ENCODE measurements at regions not wholly inside any gene's neighbourhood (a gene's known extent, or its start where the extent isn't known, plus 50 kb on each side); places are given as distances from the start of the nearest gene placed in this dataset.

- H3K9me2 ChIP-seq (replicated peaks; ENCODE audit: control insufficient read depth, low read length), result no peaks in the 10 kb centered on the region
- H3K27me3 ChIP-seq (ENCODE audit: control insufficient read depth, low read length), result no peaks in the 10 kb centered on the region
- no peak overlapping the region for H3K4me2 ChIP-seq (ENCODE audit: low read length)
- no peaks in the 10 kb centered on the region for H3K79me2 ChIP-seq (ENCODE audit: control insufficient read depth, low read length)
- no peak for TF ChIP-seq CTCF (IDR thresholded peaks at IDR 0.05; ENCODE audit: low read depth, low read length, poor library complexity, severe bottlenecking)
- no peak overlapping the region for H3K4me3 ChIP-seq (ENCODE audit: low read length)
- H3K36me3 ChIP-seq (ENCODE audit: control insufficient read depth, low read length), result no peaks in the 10 kb centered on the region
- H3K4me1 ChIP-seq (ENCODE audit: control insufficient read depth, low read length), result no peaks in the 10 kb centered on the region
- no peaks in the 10 kb centered on the region for H3F3A ChIP-seq (ENCODE audit: control insufficient read depth, insufficient read depth)
- H3K27ac ChIP-seq (ENCODE audit: low read depth, low read length), result no peak overlapping the region
- H4K20me1 ChIP-seq (ENCODE audit: control insufficient read depth, insufficient read depth, low read depth, low read length), result no peaks in the 10 kb centered on the region
- no peaks in the 10 kb centered on the region for H3K9me3 ChIP-seq (ENCODE audit: control insufficient read depth, insufficient read depth, low read length)
These were observed 390.7 kb upstream of the POU3F2 start for GRCh38 chr6:98443633-98444032.

GRCh38 chr6:98452685-98453084 lies 381.7 kb upstream of the POU3F2 start:
- Histone ChIP-seq H4K20me1 (ENCODE audit: control insufficient read depth, insufficient read depth, low read depth, low read length) (no peaks in the 10 kb centered on the region), H3K79me2 (ENCODE audit: control insufficient read depth, low read length) (no peaks in the 10 kb centered on the region), H3K9me2 (replicated peaks; ENCODE audit: control insufficient read depth, low read length) (no peaks in the 10 kb centered on the region), H3K27ac (ENCODE audit: low read depth, low read length) (no peak overlapping the region), H3K4me1 (ENCODE audit: control insufficient read depth, low read length) (no peaks in the 10 kb centered on the region), H3F3A (ENCODE audit: control insufficient read depth, insufficient read depth) (no peaks in the 10 kb centered on the region), H3K4me2 (ENCODE audit: low read length) (no peak overlapping the region), H3K36me3 (ENCODE audit: control insufficient read depth, low read length) (no peaks in the 10 kb centered on the region), H3K27me3 (ENCODE audit: control insufficient read depth, low read length) (no peaks in the 10 kb centered on the region), H3K9me3 (ENCODE audit: control insufficient read depth, insufficient read depth, low read length) (no peaks in the 10 kb centered on the region), H3K4me3 (ENCODE audit: low read length) (no peak overlapping the region)
- TF ChIP-seq EZH2phosphoT487 (IDR thresholded peaks at IDR 0.05; ENCODE audit: borderline replicate concordance, low read length), result no peak
- TF ChIP-seq CTCF (IDR thresholded peaks at IDR 0.05; ENCODE audit: low read depth, low read length, poor library complexity, severe bottlenecking), result no peak

DNA sequence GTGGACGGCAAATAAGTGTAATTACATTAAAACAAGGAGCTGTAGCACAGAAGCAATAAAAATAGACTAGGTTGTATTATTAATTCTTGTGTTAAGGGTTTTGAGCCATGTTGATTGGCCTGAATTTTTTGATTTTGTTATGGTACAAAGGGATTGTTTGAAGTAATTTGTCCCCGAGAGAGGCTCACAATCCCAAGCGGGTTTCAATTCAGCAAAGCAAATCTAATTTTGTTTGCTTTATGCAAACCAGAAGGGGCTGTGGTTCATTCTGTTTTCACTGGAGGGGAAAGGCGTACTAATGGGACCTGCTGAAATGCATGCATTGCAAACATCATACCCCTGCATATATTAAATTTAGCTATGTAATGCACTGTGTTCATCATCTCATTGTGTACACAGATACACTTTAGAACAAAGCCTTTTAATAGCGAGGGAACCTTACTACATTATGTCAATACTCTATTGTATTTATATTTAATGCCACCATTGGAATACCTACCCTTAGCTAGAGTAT lies 379.5 kb upstream of the POU3F2 start:
- no peak for TF ChIP-seq EZH2phosphoT487 (IDR thresholded peaks at IDR 0.05; ENCODE audit: borderline replicate concordance, low read length)
- TF ChIP-seq CTCF (IDR thresholded peaks at IDR 0.05; ENCODE audit: low read depth, low read length, poor library complexity, severe bottlenecking), result no peak
- Histone ChIP-seq H3K79me2 (ENCODE audit: control insufficient read depth, low read length) (no peaks in the 10 kb centered on the region), H3F3A (ENCODE audit: control insufficient read depth, insufficient read depth) (no peaks in the 10 kb centered on the region), H3K4me2 (ENCODE audit: low read length) (no peak overlapping the region), H3K27me3 (ENCODE audit: control insufficient read depth, low read length) (no peaks in the 10 kb centered on the region), H3K9me2 (replicated peaks; ENCODE audit: control insufficient read depth, low read length) (no peaks in the 10 kb centered on the region), H3K36me3 (ENCODE audit: control insufficient read depth, low read length) (no peaks in the 10 kb centered on the region), H4K20me1 (ENCODE audit: control insufficient read depth, insufficient read depth, low read depth, low read length) (no peaks in the 10 kb centered on the region), H3K4me3 (ENCODE audit: low read length) (no peak overlapping the region), H3K27ac (ENCODE audit: low read depth, low read length) (no peak overlapping the region), H3K9me3 (ENCODE audit: control insufficient read depth, insufficient read depth, low read length) (no peaks in the 10 kb centered on the region), H3K4me1 (ENCODE audit: control insufficient read depth, low read length) (no peaks in the 10 kb centered on the region)

GRCh38 chr6:98458708-98459107 lies 375.7 kb upstream of the POU3F2 start:
- Histone ChIP-seq H3K4me1 (ENCODE audit: control insufficient read depth, low read length) (no peaks in the 10 kb centered on the region), H3K4me3 (ENCODE audit: low read length) (no peak overlapping the region), H3K9me3 (ENCODE audit: control insufficient read depth, insufficient read depth, low read length) (no peaks in the 10 kb centered on the region), H3K79me2 (ENCODE audit: control insufficient read depth, low read length) (no peaks in the 10 kb centered on the region), H3K27me3 (ENCODE audit: control insufficient read depth, low read length) (no peaks in the 10 kb centered on the region), H4K20me1 (ENCODE audit: control insufficient read depth, insufficient read depth, low read depth, low read length) (no peaks in the 10 kb centered on the region), H3K27ac (ENCODE audit: low read depth, low read length) (no peak overlapping the region), H3K9me2 (replicated peaks; ENCODE audit: control insufficient read depth, low read length) (no peaks in the 10 kb centered on the region), H3F3A (ENCODE audit: control insufficient read depth, insufficient read depth) (no peaks in the 10 kb centered on the region), H3K36me3 (ENCODE audit: control insufficient read depth, low read length) (no peaks in the 10 kb centered on the region), H3K4me2 (ENCODE audit: low read length) (no peak overlapping the region)
- TF ChIP-seq EZH2phosphoT487 (IDR thresholded peaks at IDR 0.05; ENCODE audit: borderline replicate concordance, low read length) (no peak), CTCF (IDR thresholded peaks at IDR 0.05; ENCODE audit: low read depth, low read length, poor library complexity, severe bottlenecking) (no peak)
